GM21737 (cell line): ENCODE measurements at regions not wholly inside any gene's neighbourhood (a gene's known extent, or its start where the extent isn't known, plus 50 kb on each side); places are given as distances from the start of the nearest gene placed in this dataset.

Experiments
- ATAC-seq: cut with Tn5 transposase; IDR thresholded peaks from one replicate; pipeline ENCODE4 v1.9.1; 2021; ENCODE audit warnings: mild to moderate bottlenecking, moderate library complexity; ENCODE audit not compliant: unreplicated experiment

DNA sequence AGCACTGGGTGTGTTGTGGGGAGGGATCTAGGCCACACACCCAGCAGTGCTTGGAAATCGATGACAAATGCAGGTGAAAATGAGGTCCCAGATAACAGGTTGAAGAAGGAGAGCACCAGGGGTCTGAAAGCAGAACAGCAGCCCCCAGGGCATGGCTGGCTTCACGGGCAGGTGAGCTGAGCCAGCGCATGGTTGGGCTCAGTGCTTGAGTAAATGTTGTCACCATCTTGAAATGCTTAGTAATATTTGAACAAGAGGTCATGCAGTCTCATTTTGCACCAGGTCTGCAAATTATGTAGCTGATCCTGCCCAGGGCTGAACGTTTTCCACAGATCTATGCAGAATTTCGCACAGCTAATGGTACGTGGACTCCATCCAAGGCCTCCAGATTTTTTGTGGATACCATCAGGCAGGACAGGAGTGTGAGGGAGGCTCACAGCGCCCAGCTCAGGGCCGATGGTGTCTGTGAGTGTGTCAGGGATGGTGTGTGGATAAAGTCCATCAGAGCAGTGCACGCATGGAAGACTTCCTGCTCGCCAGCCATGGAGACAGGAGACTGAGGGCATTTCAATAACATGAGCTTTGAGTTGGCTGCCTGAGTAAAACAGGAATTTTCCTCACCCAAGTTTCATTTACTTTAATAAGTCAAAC is 53.1 kb upstream of the SNX9 start:
- ATAC-seq = no peak

DNA sequence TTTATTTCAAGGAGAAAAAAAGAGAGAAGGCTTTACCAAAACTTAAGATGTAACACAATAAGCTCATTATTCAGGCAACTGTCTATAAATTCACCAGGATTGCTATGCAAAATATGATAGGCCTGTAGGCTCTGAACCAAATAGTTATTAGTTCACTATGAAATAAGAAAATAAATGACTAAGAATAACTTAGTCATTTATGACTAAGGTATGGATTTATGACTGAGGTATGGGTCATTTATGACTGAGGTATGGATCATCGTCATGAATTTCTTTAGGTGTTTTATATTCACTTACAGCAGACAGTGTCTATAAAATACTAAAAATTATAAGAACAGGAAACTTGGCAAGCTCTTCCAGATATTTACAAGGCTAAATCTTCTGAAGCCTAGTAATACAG is 52.1 kb upstream of the SNX9 start:
- no peak for ATAC-seq

DNA sequence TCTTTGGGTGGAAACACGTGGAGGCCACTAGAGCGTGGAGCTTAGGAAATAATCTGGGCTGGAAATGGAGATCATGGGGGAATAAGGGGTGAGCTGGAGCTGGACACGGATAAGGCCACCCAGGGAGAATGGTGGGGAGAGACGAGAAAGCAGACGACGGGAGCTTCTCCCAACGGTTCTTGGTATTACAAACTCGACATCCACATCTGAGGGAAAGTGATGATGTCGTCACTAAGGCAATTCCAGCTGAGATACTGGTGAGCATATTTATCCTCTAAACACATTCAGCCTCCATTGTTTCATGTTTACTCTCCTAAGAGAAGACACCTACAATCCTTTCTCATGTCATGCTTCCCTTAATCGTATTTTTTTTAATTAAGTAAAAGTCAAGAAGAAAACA is 50.2 kb upstream of the SNX9 start:
- no peak for ATAC-seq
